Right atrium auricular region (tissue), 2 donors: ENCODE measurements at regions not wholly inside any gene's neighbourhood (a gene's known extent, or its start where the extent isn't known, plus 50 kb on each side); places are given as distances from the start of the nearest gene placed in this dataset.

Experiments used
- DNase-seq: peaks from one replicate; pipeline ENCODE4 v3.0.0-alpha.2; 2019; ENCODE audit warnings: low spot score
- H3K27ac ChIP-seq, 2 donors: fragments of 200-600 bp; sonication (generic); 1 replicate in 1 of 2; 2 replicates in 1 of 2; pipeline ENCODE4 v1.5.1; 2016 to 2019
- H3K27me3 ChIP-seq, 2 donors: fragments of 200-600 bp; sonication (generic); one replicate each; pipeline versions ENCODE4 v1.5.1 to v1.6.0; 2017 to 2019
- H3K36me3 ChIP-seq: fragments of 200-600 bp; sonication (generic); one replicate; pipeline ENCODE4 v1.5.1; 2016
- H3K4me1 ChIP-seq, 2 donors: fragments of 200-600 bp; sonication (generic); one replicate each; pipeline versions ENCODE4 v1.5.1 to v1.6.0; 2017 to 2019
- H3K4me3 ChIP-seq, 2 donors: fragments of 200-600 bp; sonication (generic); 1 replicate in 1 of 2; 2 replicates in 1 of 2; pipeline ENCODE4 v1.5.1; 2017 to 2019; ENCODE audit warnings: mild to moderate bottlenecking in 1 of 2, moderate library complexity in 1 of 2
- H3K9me3 ChIP-seq, 2 donors: fragments of 200-600 bp; sonication (generic); one replicate each; pipeline ENCODE4 v1.5.1; 2019
- CTCF ChIP-seq, 2 donors: fragments of 200-600 bp; sonication (generic); IDR thresholded peaks; one replicate each; pipeline ENCODE4 v1.5.1; 2019; ENCODE audit warnings: antibody characterized with exemption in 2 of 2

DNA sequence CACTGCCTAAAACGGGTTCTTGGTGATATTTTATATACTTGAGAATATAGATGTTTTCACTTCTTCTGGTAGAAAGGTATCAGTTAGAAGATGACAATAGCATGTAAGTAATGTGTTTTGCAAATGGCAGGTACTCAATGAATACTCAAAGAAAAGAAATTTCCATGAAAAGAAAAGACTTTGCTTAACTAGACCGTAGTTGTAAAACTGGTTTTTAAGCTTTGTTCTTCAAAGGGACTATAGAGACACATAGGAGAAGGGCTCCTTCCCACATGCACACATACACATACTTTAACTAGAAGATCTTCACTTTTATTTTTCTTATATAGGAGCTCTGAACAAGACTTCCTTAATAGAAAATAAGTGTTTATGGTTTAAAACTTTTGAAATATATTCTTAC is 215.3 kb upstream of the RND3 start:
- H3K9me3 ChIP-seq = no peaks in the 10 kb centered on the region

GRCh38 chr2:150700666-150701580 is 213.5 kb upstream of the RND3 start:
- Histone ChIP-seq H3K4me1 (no peaks in the 10 kb centered on the region), H3K36me3 (no peaks in the 10 kb centered on the region), H3K9me3 (no peaks in the 10 kb centered on the region), H3K4me3 (no peak overlapping the region), H3K27me3 (no peaks in the 10 kb centered on the region), H3K27ac (no peak overlapping the region)
- DNase-seq = no peak
- TF ChIP-seq CTCF (IDR thresholded peaks at IDR 0.05) = no peak

More for the DNA sequence above, 215.3 kb upstream of the RND3 start:
- Histone ChIP-seq H3K27me3 (no peaks in the 10 kb centered on the region), H3K36me3 (no peaks in the 10 kb centered on the region), H3K4me1 (no peaks in the 10 kb centered on the region), H3K4me3 (no peak overlapping the region), H3K27ac (no peak overlapping the region)
- TF ChIP-seq CTCF (IDR thresholded peaks at IDR 0.05) = no peak
- DNase-seq = no peak

DNA sequence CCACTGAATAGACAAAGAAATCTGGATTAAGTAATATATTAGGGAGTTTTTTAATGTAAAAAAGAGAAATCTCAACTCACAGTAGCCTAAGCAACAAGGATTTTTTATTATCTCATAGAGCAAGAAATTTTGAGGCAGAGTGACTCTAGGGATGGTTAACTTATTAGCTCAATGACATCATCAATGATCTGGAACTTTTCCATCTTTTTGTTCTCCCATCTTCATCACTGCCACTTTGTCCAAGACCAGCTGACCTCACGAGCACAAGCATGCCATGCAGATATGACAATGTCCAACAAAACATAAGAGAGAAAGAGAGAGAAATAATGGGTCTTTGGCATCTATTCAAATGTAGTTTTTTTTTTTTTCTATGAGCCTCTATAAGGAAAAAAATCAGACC is 211.8 kb upstream of the RND3 start:
- Histone ChIP-seq H3K4me3 (no peak overlapping the region), H3K27me3 (no peaks in the 10 kb centered on the region), H3K4me1 (no peaks in the 10 kb centered on the region), H3K36me3 (no peaks in the 10 kb centered on the region), H3K9me3 (no peaks in the 10 kb centered on the region), H3K27ac (peak overlapping the region in 1 of 2 donors; percentile 7)
- DNase-seq = no peak
- no peak for TF ChIP-seq CTCF (IDR thresholded peaks at IDR 0.05)

- no peaks in the 10 kb centered on the region for H3K4me1 ChIP-seq
- DNase-seq = no peak
- H3K4me3 ChIP-seq = no peak overlapping the region
- no peaks in the 10 kb centered on the region for H3K27me3 ChIP-seq
- no peaks in the 10 kb centered on the region for H3K9me3 ChIP-seq
- no peaks in the 10 kb centered on the region for H3K36me3 ChIP-seq
- no peak for TF ChIP-seq CTCF (IDR thresholded peaks at IDR 0.05)
- H3K27ac ChIP-seq = peak overlapping the region in 1 of 2 donors; percentile 47
Observed at GRCh38 chr2:150698016-150698661, 210.7 kb upstream of the RND3 start.

DNA sequence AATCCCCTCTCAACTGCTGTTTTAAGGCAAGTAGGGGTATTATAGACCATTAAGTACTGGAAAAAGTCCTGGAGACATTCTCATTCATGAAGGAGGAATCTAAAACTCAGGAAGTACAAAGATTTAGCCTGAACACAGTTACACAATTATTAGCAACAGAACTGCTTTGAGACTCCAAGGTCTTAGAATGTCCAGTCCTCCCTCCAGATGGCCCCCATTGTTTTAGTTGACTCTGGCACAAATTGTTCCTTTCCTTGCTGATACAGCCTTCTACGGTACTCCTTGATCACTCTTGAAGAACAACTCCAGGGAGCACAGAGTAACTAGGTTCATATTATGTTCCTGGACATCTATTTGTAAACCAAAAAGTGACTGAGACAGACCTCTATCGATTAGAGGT is 210.1 kb upstream of the RND3 start:
- no peaks in the 10 kb centered on the region for H3K9me3 ChIP-seq
- no peak for TF ChIP-seq CTCF (IDR thresholded peaks at IDR 0.05)
- H3K4me3 ChIP-seq = no peak overlapping the region
- H3K27ac ChIP-seq = peak overlapping the region in 1 of 2 donors; percentile 47
- H3K27me3 ChIP-seq = no peaks in the 10 kb centered on the region
- no peaks in the 10 kb centered on the region for H3K4me1 ChIP-seq
- H3K36me3 ChIP-seq = no peaks in the 10 kb centered on the region
- DNase-seq = no peak
